A673 (cell line): ENCODE measurements at regions not wholly inside any gene's neighbourhood (a gene's known extent, or its start where the extent isn't known, plus 50 kb on each side); places are given as distances from the start of the nearest gene placed in this dataset.

Experiments
- BruUV-seq: library from RNA; stranded (reverse); fragments of 400-500 nt; replicated peaks from 2 replicates; lab custom pipeline; 2021; lab: Mats Ljungman, UMichigan
- CTCF ChIA-PET: fragments of 300-600 bp; sonication (Branson Sonifier 250); formaldehyde crosslinking; loops from one replicate; lab custom pipeline; 2022; ENCODE audit warnings: antibody characterized with exemption; lab: Charles Lee
- POLR2A ChIA-PET: fragments of 300-600 bp; sonication (Branson Sonifier 250); formaldehyde crosslinking; loops from one replicate; lab custom pipeline; 2022; ENCODE audit warnings: antibody characterized with exemption; ENCODE audit not compliant: low non-redundant PET; lab: Charles Lee
- DNase-seq: peaks from one replicate; pipeline ENCODE4 v3.0.0-alpha.2; 2015; ENCODE audit warnings: low spot score
- H3K27ac ChIP-seq: fragments of 200-600 bp; sonication (generic); 2 replicates; pipeline ENCODE4 v1.5.1; 2016; ENCODE audit warnings: mixed run types, low read depth, mild to moderate bottlenecking, mixed read lengths, antibody characterized with exemption, low read length; ENCODE audit not compliant: poor library complexity, severe bottlenecking
- H3K27me3 ChIP-seq: fragments of 200-600 bp; sonication (generic); replicated peaks from 2 replicates; pipeline ENCODE4 v1.6.1; 2017; ENCODE audit warnings: mixed run types, low read depth, mild to moderate bottlenecking, mixed read lengths, antibody characterized with exemption, low read length; ENCODE audit not compliant: insufficient read depth, poor library complexity
- H3K36me3 ChIP-seq: fragments of 200-600 bp; sonication (generic); 2 replicates; pipeline ENCODE4 v1.6.1; 2016; ENCODE audit warnings: mixed run types, mild to moderate bottlenecking, mixed read lengths, antibody characterized with exemption, low read length; ENCODE audit not compliant: insufficient read depth, poor library complexity, severe bottlenecking
- H3K4me1 ChIP-seq: fragments of 200-600 bp; sonication (generic); 2 replicates; pipeline ENCODE4 v1.6.1; 2017; ENCODE audit warnings: mixed run types, mild to moderate bottlenecking, mixed read lengths, antibody characterized with exemption, low read length; ENCODE audit not compliant: insufficient read depth, poor library complexity, severe bottlenecking
- H3K4me3 ChIP-seq: fragments of 200-600 bp; sonication (generic); 2 replicates; pipeline ENCODE4 v1.5.1; 2016; ENCODE audit warnings: low read depth, mixed run types, mild to moderate bottlenecking, mixed read lengths, low read length; ENCODE audit not compliant: poor library complexity, severe bottlenecking
- H3K9me3 ChIP-seq: fragments of 200-600 bp; sonication (generic); 2 replicates; pipeline ENCODE4 v1.6.1; 2016; ENCODE audit warnings: mixed run types, low read depth, mild to moderate bottlenecking, mixed read lengths, antibody characterized with exemption, low read length; ENCODE audit not compliant: poor library complexity, severe bottlenecking
- EZH2 ChIP-seq: fragments of 200-600 bp; sonication (generic); IDR thresholded peaks from 2 replicates; pipeline ENCODE4 v1.6.1; 2017; ENCODE audit warnings: borderline replicate concordance, low read depth, mild to moderate bottlenecking, mixed read lengths, antibody characterized with exemption, low read length; ENCODE audit not compliant: poor library complexity, severe bottlenecking
- intact Hi-C: fragments of 100-400 bp; cut with micrococcal nuclease; formaldehyde crosslinking; loops from one replicate; pipeline ENCODE4 v1.10.0; 2022; ENCODE audit not compliant: unreplicated experiment
- TF ChIP-seq, protein P1 (sequence below): fragments of 300-800, 200-600 bp; sonication (generic); conservative IDR thresholded peaks from 2 replicates; pipeline ENCODE4 v1.5.1; 2017; ENCODE audit warnings: low read depth, mild to moderate bottlenecking, antibody characterized with exemption, low read length, moderate library complexity, mixed read lengths

DNA sequence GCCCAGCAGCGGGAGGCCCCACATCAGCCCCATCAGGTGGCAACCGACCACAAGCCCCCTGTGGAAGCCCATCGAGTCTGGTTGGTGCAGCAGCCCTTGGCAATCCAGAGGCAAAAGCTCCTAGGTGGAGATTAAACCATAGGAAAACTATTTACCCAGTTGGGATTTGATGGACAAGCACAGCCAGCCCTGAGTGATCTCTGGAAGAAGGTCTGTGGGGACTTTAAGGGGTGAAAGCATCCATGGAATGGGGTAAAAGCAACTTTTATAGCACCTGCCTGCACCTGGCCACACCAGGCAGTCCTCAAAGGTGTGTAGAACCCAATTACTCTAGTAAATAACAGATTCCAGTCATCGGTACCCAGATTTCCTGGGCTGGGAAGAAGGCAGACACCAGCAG, 206.3 kb downstream of the IGSF11 start:
- H3K36me3 ChIP-seq: no peaks in the 10 kb centered on the region
- no peak for DNase-seq
- CTCF ChIA-PET: no interaction called here
- no peak for TF ChIP-seq EZH2
- TF ChIP-seq, protein P1, sequence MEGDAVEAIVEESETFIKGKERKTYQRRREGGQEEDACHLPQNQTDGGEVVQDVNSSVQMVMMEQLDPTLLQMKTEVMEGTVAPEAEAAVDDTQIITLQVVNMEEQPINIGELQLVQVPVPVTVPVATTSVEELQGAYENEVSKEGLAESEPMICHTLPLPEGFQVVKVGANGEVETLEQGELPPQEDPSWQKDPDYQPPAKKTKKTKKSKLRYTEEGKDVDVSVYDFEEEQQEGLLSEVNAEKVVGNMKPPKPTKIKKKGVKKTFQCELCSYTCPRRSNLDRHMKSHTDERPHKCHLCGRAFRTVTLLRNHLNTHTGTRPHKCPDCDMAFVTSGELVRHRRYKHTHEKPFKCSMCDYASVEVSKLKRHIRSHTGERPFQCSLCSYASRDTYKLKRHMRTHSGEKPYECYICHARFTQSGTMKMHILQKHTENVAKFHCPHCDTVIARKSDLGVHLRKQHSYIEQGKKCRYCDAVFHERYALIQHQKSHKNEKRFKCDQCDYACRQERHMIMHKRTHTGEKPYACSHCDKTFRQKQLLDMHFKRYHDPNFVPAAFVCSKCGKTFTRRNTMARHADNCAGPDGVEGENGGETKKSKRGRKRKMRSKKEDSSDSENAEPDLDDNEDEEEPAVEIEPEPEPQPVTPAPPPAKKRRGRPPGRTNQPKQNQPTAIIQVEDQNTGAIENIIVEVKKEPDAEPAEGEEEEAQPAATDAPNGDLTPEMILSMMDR: no peak
- H3K27ac ChIP-seq: no peak overlapping the region
- BruUV-seq: no TSS peak
- no peaks in the 10 kb centered on the region for H3K9me3 ChIP-seq
- intact Hi-C loops: no loop called here
- H3K4me3 ChIP-seq: no peak overlapping the region
- POLR2A ChIA-PET: no interaction called here
- H3K4me1 ChIP-seq: no peaks in the 10 kb centered on the region
- no peaks in the 10 kb centered on the region for H3K27me3 ChIP-seq

- ChIA-PET POLR2A (no interaction called here), CTCF (no interaction called here)
- BruUV-seq: no TSS peak
Measured at GRCh38 chr3:118833075-118833474, 201.6 kb downstream of the IGSF11 start.

DNA sequence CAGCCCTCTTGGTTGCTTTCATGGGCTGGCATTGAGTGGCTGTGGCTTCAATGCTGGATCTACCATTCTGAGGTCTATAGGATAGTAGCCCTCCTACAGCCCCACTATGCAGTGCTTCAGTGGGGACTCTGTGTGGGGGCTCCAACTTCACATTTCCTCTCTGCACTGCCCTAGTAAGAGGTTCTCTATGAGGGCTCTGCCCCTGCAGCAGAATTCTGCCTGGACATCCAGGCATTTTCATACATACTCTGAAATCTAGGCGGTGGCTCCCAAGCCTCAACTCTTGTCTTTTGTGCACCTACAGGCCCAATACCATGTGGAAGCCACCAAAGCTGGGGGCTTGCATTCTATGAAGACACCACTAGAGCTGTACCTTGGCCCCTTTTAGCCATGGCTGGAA, 195.8 kb downstream of the IGSF11 start:
- BruUV-seq: no TSS peak
- ChIA-PET CTCF (no interaction called here), POLR2A (no interaction called here)
- no peaks in the 10 kb centered on the region for H3K4me1 ChIP-seq
- no peak overlapping the region for H3K27ac ChIP-seq
- no peaks in the 10 kb centered on the region for H3K36me3 ChIP-seq
- no peak for DNase-seq
- no peak for TF ChIP-seq EZH2
- TF ChIP-seq, protein P1: no peak
- intact Hi-C loops: no loop called here
- no peak overlapping the region for H3K4me3 ChIP-seq
- H3K27me3 ChIP-seq: no peaks in the 10 kb centered on the region
- H3K9me3 ChIP-seq: peaks cover 20% of the 10 kb centered on the region

More at GRCh38 chr3:118833075-118833474, 201.6 kb downstream of the IGSF11 start:
- H3K4me1 ChIP-seq: no peaks in the 10 kb centered on the region
- TF ChIP-seq EZH2: no peak
- TF ChIP-seq, protein P1: no peak
- no peak overlapping the region for H3K4me3 ChIP-seq
- H3K27ac ChIP-seq: no peak overlapping the region
- no peak for DNase-seq
- H3K36me3 ChIP-seq: no peaks in the 10 kb centered on the region
- intact Hi-C loops: no loop called here
- no peaks in the 10 kb centered on the region for H3K27me3 ChIP-seq
- H3K9me3 ChIP-seq: no peaks in the 10 kb centered on the region
